MCF 10A (cell line): ENCODE measurements at regions not wholly inside any gene's neighbourhood (a gene's known extent, or its start where the extent isn't known, plus 50 kb on each side); places are given as distances from the start of the nearest gene placed in this dataset.
A peak's percentile ranks its signal among the peaks of the same experiment; 100 is the strongest.
"Not testable (repeated sequence)": the region's sequence is repeated elsewhere in the genome, so short reads cannot be mapped to it uniquely, and the experiment has no call there.

Experiments used
- BruUV-seq: library from RNA; stranded (reverse); fragments of 400-500 nt; replicated peaks from 2 replicates; lab custom pipeline; 2021; lab: Mats Ljungman, UMichigan
- CTCF ChIA-PET: fragments of 300-600 bp; sonication (Branson Sonifier 250); formaldehyde crosslinking; extraction: SDS; loops from one replicate; lab custom pipeline; 2021; ENCODE audit warnings: antibody characterized with exemption, inconsistent platforms; lab: Yijun Ruan, JAX
- POLR2A ChIA-PET: fragments of 300-600, 350-650 bp; sonication (Branson Sonifier 250); formaldehyde crosslinking; extraction: SDS; loops from one replicate; lab custom pipeline; 2020; ENCODE audit warnings: antibody characterized with exemption, inconsistent platforms; lab: Yijun Ruan, JAX
- DNase-seq: peaks from one replicate; pipeline ENCODE4 v3.0.0-alpha.2; 2018; ENCODE audit not compliant: unreplicated experiment
- H3K27ac Mint-ChIP-seq: one replicate; pipeline ENCODE4 v1.8.0; 2022; ENCODE audit warnings: mild to moderate bottlenecking, low read depth, mixed read lengths; ENCODE audit not compliant: unreplicated experiment
- H3K27me3 Mint-ChIP-seq: one replicate; pipeline ENCODE4 v1.8.0; 2022; ENCODE audit warnings: mixed read lengths; ENCODE audit not compliant: insufficient read depth, unreplicated experiment
- H3K36me3 Mint-ChIP-seq: one replicate; pipeline ENCODE4 v1.8.0; 2022; ENCODE audit warnings: mild to moderate bottlenecking, moderate library complexity, mixed read lengths; ENCODE audit not compliant: insufficient read depth, unreplicated experiment
- H3K4me1 Mint-ChIP-seq: one replicate; pipeline ENCODE4 v1.8.0; 2022; ENCODE audit warnings: mixed read lengths; ENCODE audit not compliant: insufficient read depth, unreplicated experiment
- H3K4me3 Mint-ChIP-seq: one replicate; pipeline ENCODE4 v1.8.0; 2022; ENCODE audit warnings: mild to moderate bottlenecking, moderate library complexity, mixed read lengths; ENCODE audit not compliant: unreplicated experiment
- H3K9me3 Mint-ChIP-seq: one replicate; pipeline ENCODE4 v1.8.0; 2022; ENCODE audit warnings: mixed read lengths; ENCODE audit not compliant: unreplicated experiment
- intact Hi-C: fragments of 100-400 bp; cut with micrococcal nuclease; formaldehyde crosslinking; loops from 2 replicates; pipeline ENCODE4 v1.14.1; 2022
- TF ChIP-seq, protein P1 (sequence below): fragments of 200-600 bp; IDR thresholded peaks from one replicate; pipeline ENCODE4 v1.8.0; 2022; ENCODE audit warnings: antibody characterized with exemption, mild to moderate bottlenecking; ENCODE audit not compliant: unreplicated experiment

DNA sequence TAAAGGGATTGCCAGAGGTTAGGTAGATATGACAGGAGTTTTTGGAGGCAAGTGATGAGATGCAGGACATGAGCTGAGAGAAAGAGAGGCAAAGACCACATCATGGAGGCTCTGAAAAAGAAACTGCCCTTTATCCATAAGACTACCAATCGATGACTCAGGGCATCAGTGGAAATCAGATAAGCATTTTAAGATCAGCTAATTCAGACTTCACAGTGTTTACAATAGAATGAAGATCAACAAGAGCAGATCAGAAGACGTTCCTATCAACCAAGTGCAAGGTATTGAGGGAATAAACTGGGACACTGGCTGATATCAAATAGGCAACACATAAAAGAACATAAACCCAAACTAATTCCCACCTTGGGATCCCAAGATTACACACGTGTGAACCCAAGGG, 227.2 kb downstream of the SLCO4C1 start:
- intact Hi-C loops = no loop called here
- Mint-ChIP-seq H3K27ac (no peak overlapping the region), H3K4me3 (no peak overlapping the region), H3K36me3 (no peaks in the 10 kb centered on the region), H3K9me3 (no peaks in the 10 kb centered on the region), H3K4me1 (no peaks in the 10 kb centered on the region), H3K27me3 (peaks cover 12% of the 10 kb centered on the region)
- TF ChIP-seq, protein P1, sequence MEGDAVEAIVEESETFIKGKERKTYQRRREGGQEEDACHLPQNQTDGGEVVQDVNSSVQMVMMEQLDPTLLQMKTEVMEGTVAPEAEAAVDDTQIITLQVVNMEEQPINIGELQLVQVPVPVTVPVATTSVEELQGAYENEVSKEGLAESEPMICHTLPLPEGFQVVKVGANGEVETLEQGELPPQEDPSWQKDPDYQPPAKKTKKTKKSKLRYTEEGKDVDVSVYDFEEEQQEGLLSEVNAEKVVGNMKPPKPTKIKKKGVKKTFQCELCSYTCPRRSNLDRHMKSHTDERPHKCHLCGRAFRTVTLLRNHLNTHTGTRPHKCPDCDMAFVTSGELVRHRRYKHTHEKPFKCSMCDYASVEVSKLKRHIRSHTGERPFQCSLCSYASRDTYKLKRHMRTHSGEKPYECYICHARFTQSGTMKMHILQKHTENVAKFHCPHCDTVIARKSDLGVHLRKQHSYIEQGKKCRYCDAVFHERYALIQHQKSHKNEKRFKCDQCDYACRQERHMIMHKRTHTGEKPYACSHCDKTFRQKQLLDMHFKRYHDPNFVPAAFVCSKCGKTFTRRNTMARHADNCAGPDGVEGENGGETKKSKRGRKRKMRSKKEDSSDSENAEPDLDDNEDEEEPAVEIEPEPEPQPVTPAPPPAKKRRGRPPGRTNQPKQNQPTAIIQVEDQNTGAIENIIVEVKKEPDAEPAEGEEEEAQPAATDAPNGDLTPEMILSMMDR = no peak
- ChIA-PET POLR2A (no interaction called here), CTCF (no interaction called here)
- no peak for DNase-seq
- no TSS peak for BruUV-seq

DNA sequence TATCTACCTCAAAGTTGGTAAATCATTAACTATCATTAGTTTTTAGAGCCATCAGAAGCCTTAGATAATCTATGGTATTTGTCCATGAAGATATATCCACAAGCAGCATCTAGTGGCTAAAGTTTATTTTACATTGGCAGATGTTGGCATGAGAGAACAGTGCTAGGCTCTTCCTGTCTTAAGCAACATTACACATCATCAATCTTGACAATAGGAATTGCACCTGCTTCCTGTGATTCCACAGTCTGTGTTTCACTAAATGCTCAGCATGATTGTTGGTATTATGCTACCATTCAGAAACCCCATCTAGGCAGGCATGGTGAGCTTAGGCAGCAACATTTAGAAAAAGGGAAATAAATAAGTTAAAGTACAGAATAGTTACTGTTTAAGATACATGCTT, 246.6 kb downstream of the SLCO4C1 start:
- BruUV-seq = no TSS peak
- TF ChIP-seq, protein P1 = no peak
- ChIA-PET CTCF (interaction anchor here (0.6 kb wide), 1 partner anchor 58 kb away, joined by 5 read pairs; no protein-coding TSS in a partner anchor), POLR2A (interaction anchor here (0.6 kb wide), 1 partner anchor 1568 kb away, joined by 3 read pairs; no protein-coding TSS in a partner anchor)
- Mint-ChIP-seq H3K9me3 (no peaks in the 10 kb centered on the region), H3K4me1 (no peaks in the 10 kb centered on the region), H3K36me3 (no peaks in the 10 kb centered on the region), H3K4me3 (no peak overlapping the region), H3K27ac (no peak overlapping the region), H3K27me3 (no peaks in the 10 kb centered on the region)
- intact Hi-C loops = no loop called here
- peak; percentile 30 for DNase-seq

DNA sequence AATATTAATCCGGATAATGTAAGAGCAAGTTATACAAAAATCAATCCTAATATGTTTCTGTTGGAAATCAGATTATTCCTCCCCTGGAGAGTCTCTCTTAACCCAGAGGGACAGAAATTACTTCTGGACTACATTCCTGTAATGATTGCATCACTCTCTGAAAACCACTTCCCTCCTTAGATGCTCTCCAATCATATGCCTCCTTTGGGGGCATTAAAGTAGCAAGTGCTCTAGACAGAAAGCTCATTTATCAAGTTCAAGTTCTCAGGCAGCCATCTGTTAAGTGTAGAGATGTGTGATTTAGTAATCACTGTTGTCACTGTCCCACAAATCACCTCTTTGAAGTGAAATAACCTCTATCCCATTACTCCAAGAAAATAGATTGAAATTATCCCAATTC, 247.1 kb downstream of the SLCO4C1 start:
- CTCF ChIA-PET = interaction anchor here (0.6 kb wide), 1 partner anchor 58 kb away, joined by 5 read pairs; no protein-coding TSS in a partner anchor
- no peak overlapping the region for H3K27ac Mint-ChIP-seq
- no TSS peak for BruUV-seq
- no peak for DNase-seq
- no peaks in the 10 kb centered on the region for H3K4me1 Mint-ChIP-seq
- no peaks in the 10 kb centered on the region for H3K36me3 Mint-ChIP-seq
- H3K9me3 Mint-ChIP-seq = no peaks in the 10 kb centered on the region
- POLR2A ChIA-PET = no interaction called here
- TF ChIP-seq, protein P1 = no peak
- intact Hi-C loops = no loop called here
- H3K4me3 Mint-ChIP-seq = no peak overlapping the region
- H3K27me3 Mint-ChIP-seq = no peaks in the 10 kb centered on the region

DNA sequence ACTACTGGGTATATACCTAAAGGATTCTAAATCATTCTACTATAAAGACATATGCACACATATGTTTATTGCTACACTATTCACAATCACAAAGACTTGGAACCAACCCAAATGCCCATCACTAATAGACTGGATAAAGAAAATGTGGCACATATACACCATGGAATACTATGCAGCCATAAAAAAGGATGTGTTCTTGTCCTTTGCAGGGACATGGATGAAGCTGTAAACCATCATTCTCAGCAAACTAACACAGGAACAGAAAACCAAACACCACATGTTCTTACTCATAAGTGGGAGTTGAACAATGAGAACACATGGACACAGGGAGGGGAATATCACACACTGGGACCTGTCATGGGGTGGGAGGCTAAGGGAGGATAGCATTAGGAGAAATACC, 249.0 kb downstream of the SLCO4C1 start:
- CTCF ChIA-PET = not testable (repeated sequence)

DNA sequence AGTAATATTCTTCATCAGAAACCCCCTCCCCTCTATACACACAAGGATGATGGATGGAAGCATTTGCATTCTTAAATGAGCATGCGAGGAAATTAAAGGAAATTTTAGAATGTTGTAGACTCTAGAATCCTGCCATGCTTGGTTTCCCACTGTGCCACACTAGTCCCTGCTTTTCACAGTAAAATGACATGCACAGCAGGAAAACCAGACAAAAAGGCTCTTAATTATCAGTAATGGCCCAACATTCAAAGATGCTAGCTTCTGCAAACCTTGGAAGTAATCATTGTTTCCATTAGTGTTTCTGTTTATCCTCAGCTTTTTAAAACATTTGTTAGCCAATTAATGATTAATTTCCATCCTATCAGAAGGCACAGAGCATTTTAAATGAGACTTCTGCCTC, 255.8 kb downstream of the SLCO4C1 start:
- H3K27ac Mint-ChIP-seq = no peak overlapping the region
- H3K4me1 Mint-ChIP-seq = no peaks in the 10 kb centered on the region
- no peaks in the 10 kb centered on the region for H3K27me3 Mint-ChIP-seq
- intact Hi-C loops = no loop called here
- no peaks in the 10 kb centered on the region for H3K36me3 Mint-ChIP-seq
- ChIA-PET POLR2A (interaction anchor here (0.7 kb wide), 1 partner anchor 58 kb away, joined by 3 read pairs; no protein-coding TSS in a partner anchor), CTCF (no interaction called here)
- H3K4me3 Mint-ChIP-seq = no peak overlapping the region
- no TSS peak for BruUV-seq
- H3K9me3 Mint-ChIP-seq = no peaks in the 10 kb centered on the region
- no peak for DNase-seq
- TF ChIP-seq, protein P1 = no peak

More for the DNA sequence above, 249.0 kb downstream of the SLCO4C1 start:
- intact Hi-C loops, H3K4me1 Mint-ChIP-seq, H3K9me3 Mint-ChIP-seq, H3K27ac Mint-ChIP-seq, BruUV-seq, H3K27me3 Mint-ChIP-seq, H3K36me3 Mint-ChIP-seq, H3K4me3 Mint-ChIP-seq, DNase-seq, POLR2A ChIA-PET: not testable (repeated sequence)
